ENCODE measurements at regions not wholly inside any gene's neighbourhood (a gene's known extent, or its start where the extent isn't known, plus 50 kb on each side); places are given as distances from the start of the nearest gene placed in this dataset.
"Not testable (repeated sequence)": the region's sequence is repeated elsewhere in the genome, so short reads cannot be mapped to it uniquely, and the experiment has no call there.

- no peak for FAIRE-seq
These were observed 50.4 kb upstream of the PRSS23 start for GRCh38 chr11:86749821-86750401.

- FAIRE-seq = no peak
These were observed 51.0 kb upstream of the PRSS23 start for GRCh38 chr11:86749376-86749775.

GRCh38 chr11:86748296-86748695 lies 52.0 kb upstream of the PRSS23 start:
- FAIRE-seq = no peak

GRCh38 chr11:86747801-86748200 lies 52.5 kb upstream of the PRSS23 start:
- no peak for FAIRE-seq

- no peak for FAIRE-seq
These were observed 53.8 kb upstream of the PRSS23 start for GRCh38 chr11:86746514-86746913.

- FAIRE-seq = no peak
These were observed 54.8 kb upstream of the PRSS23 start for GRCh38 chr11:86745571-86745970.

GRCh38 chr11:86743223-86744118 lies 56.9 kb upstream of the PRSS23 start:
- FAIRE-seq = no peak

- no peak for FAIRE-seq
These were observed 58.2 kb upstream of the PRSS23 start for GRCh38 chr11:86741839-86742805.

- no peak for FAIRE-seq
These were observed 58.9 kb upstream of the PRSS23 start for GRCh38 chr11:86741484-86741835.

- no peak for FAIRE-seq
These were observed 59.5 kb upstream of the PRSS23 start for GRCh38 chr11:86740628-86741483.

- FAIRE-seq = no peak
These were observed 61.8 kb upstream of the PRSS23 start for GRCh38 chr11:86738568-86738967.

- FAIRE-seq = peak; percentile 4
These were observed 62.6 kb upstream of the PRSS23 start for GRCh38 chr11:86737737-86738136.

GRCh38 chr11:86737230-86737629 lies 63.1 kb upstream of the PRSS23 start:
- FAIRE-seq = no peak

- FAIRE-seq = no peak
These were observed 63.8 kb upstream of the PRSS23 start for GRCh38 chr11:86736291-86737143.

GRCh38 chr11:86735451-86736290 lies 63.3 kb upstream of the ME3 start:
- no peak for FAIRE-seq

- not testable (repeated sequence) for FAIRE-seq
These were observed 60.3 kb upstream of the ME3 start for GRCh38 chr11:86732739-86733138.

- not testable (repeated sequence) for FAIRE-seq
These were observed 59.9 kb upstream of the ME3 start for GRCh38 chr11:86732286-86732685.

GRCh38 chr11:86729576-86729975 lies 57.2 kb upstream of the ME3 start:
- FAIRE-seq = not testable (repeated sequence)

- no peak for FAIRE-seq
These were observed 56.1 kb upstream of the ME3 start for GRCh38 chr11:86728562-86728961.

Measured in endometrium (tissue), 2 donors.